WERI-Rb-1 (cell line): ENCODE measurements at regions not wholly inside any gene's neighbourhood (a gene's known extent, or its start where the extent isn't known, plus 50 kb on each side); places are given as distances from the start of the nearest gene placed in this dataset.
"Not testable (repeated sequence)": the region's sequence is repeated elsewhere in the genome, so short reads cannot be mapped to it uniquely, and the experiment has no call there.

Source experiments
- DNase-seq: peaks from one replicate; pipeline ENCODE4 v3.0.0-alpha.2; 2020
- H3K27ac ChIP-seq: fragments of 250-450 bp; sonication (Bioruptor Pico); 2 replicates; pipeline ENCODE4 v1.5.1; 2020; ENCODE audit warnings: mild to moderate bottlenecking, moderate library complexity
- H3K27me3 ChIP-seq: fragments of 250-450 bp; sonication (Bioruptor Pico); 2 replicates; pipeline ENCODE4 v1.5.1; 2021; ENCODE audit warnings: mild to moderate bottlenecking, low read depth, moderate library complexity; ENCODE audit not compliant: insufficient read depth, severe bottlenecking
- H3K36me3 ChIP-seq: fragments of 250-450 bp; sonication (Bioruptor Pico); 2 replicates; pipeline ENCODE4 v1.5.1; 2020; ENCODE audit warnings: mild to moderate bottlenecking, moderate library complexity
- H3K4me3 ChIP-seq: 2 replicates; pipeline ENCODE4 v1.5.1; 2011; ENCODE audit warnings: low read depth, mild to moderate bottlenecking, control low read depth, low read length
- H3K9me3 ChIP-seq: fragments of 250-450 bp; sonication (Bioruptor Pico); 2 replicates; pipeline ENCODE4 v1.5.1; 2021; ENCODE audit warnings: mild to moderate bottlenecking, moderate library complexity; ENCODE audit not compliant: severe bottlenecking
- TF ChIP-seq, protein P1 (sequence below): IDR thresholded peaks from 2 replicates; pipeline ENCODE4 v1.5.1; 2011; ENCODE audit warnings: low read depth, mild to moderate bottlenecking, control low read depth, inconsistent platforms, low read length

DNA sequence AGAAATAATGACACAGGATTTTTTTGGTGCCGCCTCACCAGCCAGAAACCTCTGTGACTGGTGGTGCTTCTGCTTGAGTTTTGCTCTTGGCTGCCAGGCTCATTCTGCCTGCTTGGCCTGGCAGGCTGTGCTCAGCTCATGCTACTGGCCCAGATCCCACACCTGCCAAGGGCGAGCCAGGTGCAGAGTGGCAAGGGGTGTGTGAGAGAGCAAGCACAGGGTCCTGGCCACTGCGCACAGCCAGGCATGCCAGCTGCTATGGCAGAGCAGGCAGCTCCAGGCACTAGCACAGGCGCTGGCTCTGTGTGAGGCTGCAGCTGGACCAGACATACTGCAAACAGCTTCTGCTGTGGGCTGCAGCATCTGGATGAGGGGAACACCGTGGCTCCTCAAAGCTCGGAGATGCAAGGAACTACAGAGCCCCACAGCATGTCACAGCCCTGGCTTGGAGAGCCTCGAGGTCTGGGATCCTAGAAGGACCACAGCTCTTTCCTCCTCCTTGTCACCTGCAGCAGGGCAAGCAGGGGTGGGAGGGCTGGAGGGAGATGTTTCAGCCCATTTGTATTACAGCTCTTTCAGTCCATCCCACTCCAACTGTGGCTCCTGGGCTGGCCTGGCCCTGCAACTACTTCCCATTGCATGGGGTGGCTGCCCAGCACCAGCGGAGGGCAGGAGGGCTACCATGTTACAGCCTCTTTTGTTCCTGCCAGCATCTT lies 313.4 kb upstream of the SEMA3C start:
- Histone ChIP-seq H3K27ac (no peak overlapping the region), H3K9me3 (no peaks in the 10 kb centered on the region), H3K27me3 (no peaks in the 10 kb centered on the region), H3K4me3 (no peak overlapping the region), H3K36me3 (no peaks in the 10 kb centered on the region)
- DNase-seq, result no peak
- TF ChIP-seq, protein P1, sequence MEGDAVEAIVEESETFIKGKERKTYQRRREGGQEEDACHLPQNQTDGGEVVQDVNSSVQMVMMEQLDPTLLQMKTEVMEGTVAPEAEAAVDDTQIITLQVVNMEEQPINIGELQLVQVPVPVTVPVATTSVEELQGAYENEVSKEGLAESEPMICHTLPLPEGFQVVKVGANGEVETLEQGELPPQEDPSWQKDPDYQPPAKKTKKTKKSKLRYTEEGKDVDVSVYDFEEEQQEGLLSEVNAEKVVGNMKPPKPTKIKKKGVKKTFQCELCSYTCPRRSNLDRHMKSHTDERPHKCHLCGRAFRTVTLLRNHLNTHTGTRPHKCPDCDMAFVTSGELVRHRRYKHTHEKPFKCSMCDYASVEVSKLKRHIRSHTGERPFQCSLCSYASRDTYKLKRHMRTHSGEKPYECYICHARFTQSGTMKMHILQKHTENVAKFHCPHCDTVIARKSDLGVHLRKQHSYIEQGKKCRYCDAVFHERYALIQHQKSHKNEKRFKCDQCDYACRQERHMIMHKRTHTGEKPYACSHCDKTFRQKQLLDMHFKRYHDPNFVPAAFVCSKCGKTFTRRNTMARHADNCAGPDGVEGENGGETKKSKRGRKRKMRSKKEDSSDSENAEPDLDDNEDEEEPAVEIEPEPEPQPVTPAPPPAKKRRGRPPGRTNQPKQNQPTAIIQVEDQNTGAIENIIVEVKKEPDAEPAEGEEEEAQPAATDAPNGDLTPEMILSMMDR, result no peak

DNA sequence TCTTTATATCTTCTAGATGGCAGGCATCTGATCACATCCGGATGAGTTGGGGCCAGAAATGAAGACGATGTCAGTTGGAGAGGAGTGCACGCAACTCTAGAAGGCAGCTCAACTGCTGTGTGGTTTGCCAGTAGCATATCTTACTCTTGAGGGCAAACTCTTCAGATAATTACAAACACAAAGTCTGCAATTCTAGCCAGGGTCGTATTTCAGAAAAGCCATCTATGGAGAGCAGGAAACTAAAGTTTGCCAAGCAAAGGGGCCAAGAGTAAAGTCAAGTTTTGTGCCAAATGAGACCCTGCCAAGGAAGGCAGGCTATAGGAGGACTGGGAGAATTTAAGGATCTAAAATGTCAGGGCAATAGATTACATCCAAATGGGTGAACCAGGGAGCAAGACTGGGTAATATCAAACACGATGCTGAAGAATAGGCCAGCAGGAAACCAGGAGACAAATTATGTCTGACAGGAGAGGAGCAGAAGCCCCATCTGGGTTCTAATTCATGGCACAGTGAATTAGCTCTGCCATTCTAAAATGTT lies 312.5 kb upstream of the SEMA3C start:
- Histone ChIP-seq H3K36me3 (no peaks in the 10 kb centered on the region), H3K4me3 (no peak overlapping the region), H3K9me3 (no peaks in the 10 kb centered on the region), H3K27me3 (no peaks in the 10 kb centered on the region), H3K27ac (no peak overlapping the region)
- TF ChIP-seq, protein P1, result no peak
- DNase-seq, result no peak

GRCh38 chr7:81226234-81226633 lies 307.4 kb upstream of the SEMA3C start:
- Histone ChIP-seq H3K4me3 (no peak overlapping the region), H3K27me3 (no peaks in the 10 kb centered on the region), H3K9me3 (no peaks in the 10 kb centered on the region), H3K27ac (no peak overlapping the region), H3K36me3 (no peaks in the 10 kb centered on the region)
- TF ChIP-seq, protein P1, result no peak
- DNase-seq, result no peak

GRCh38 chr7:81222692-81223091 lies 303.8 kb upstream of the SEMA3C start:
- not testable (repeated sequence) for H3K9me3 ChIP-seq, H3K27ac ChIP-seq, H3K27me3 ChIP-seq, H3K4me3 ChIP-seq, DNase-seq, H3K36me3 ChIP-seq

DNA sequence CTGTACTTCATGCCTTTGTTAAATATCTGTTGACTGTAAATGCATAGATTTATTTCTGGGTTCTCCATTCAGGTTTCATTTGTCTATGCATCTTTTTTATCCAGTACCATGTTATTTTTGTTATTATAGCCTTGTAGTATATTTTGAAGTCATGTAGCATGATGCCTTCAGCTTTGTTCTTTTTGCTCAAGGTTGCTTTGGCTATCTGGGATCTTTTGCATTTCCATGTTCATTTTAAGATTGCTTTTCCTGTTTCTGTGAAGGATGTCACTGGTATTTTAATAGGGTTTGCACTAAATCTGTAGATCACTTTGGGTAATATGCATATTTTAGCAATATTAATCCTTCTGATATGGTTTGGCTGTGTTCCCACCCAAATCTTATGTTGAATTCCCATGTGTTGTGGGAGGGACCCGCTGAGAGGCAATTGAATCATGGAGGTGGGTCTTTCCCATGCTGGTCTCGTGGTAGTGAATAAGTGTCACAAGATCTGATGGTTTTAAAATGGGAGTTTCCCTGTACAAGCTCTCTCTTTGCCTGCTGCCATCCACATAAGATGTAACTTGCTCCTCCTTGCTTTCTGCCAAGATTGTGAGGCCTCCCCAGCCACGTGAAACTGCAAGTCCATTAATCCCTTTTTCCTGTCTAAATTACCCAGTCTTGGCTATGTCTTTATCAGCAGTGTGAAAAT lies 302.8 kb upstream of the SEMA3C start:
- DNase-seq, result no peak
- TF ChIP-seq, protein P1, result no peak
- Histone ChIP-seq H3K27me3 (no peaks in the 10 kb centered on the region), H3K9me3 (no peaks in the 10 kb centered on the region), H3K36me3 (no peaks in the 10 kb centered on the region), H3K27ac (no peak overlapping the region), H3K4me3 (no peak overlapping the region)

DNA sequence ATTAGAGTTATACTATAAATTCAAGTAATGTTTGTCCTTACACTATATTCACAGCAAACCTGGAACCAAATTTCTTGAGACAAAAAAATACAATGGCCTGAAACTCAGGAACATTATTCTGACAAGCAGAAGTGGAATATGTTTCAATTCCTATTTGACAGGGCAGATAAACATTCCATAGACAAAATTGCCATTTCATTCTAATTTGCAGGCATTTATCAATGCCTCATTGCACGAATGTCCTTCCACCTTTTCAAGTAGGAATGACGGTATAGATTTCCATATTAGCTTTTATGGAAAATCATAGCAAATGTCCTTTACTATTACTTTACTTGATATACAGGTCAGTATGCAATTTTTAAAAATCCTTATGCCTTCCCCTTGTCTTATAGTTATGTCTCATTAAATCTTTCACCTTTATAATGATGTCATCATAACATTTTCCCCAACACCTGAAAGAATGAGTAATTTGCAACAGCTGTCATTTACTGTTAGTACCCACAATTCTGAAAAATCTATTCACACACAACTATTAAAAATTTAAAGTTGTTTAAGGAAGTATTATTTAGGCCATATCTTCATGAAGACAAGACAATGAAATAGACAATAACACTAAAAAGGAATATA lies 299.7 kb upstream of the SEMA3C start:
- Histone ChIP-seq H3K9me3 (no peaks in the 10 kb centered on the region), H3K36me3 (no peaks in the 10 kb centered on the region), H3K27me3 (no peaks in the 10 kb centered on the region), H3K27ac (no peak overlapping the region), H3K4me3 (no peak overlapping the region)
- TF ChIP-seq, protein P1, result no peak
- no peak for DNase-seq
